K562 (cell line): ENCODE measurements at regions not wholly inside any gene's neighbourhood (a gene's known extent, or its start where the extent isn't known, plus 50 kb on each side); places are given as distances from the start of the nearest gene placed in this dataset.

Source experiments
- ATAC-seq: fragments of 200-7000 bp; cut with Tn5 transposase; 3 replicates; pipeline ENCODE4 v1.9.1; 2020; ENCODE audit warnings: moderate library complexity
- BruUV-seq: library from RNA; stranded (reverse); fragments of 400-500 nt; replicated peaks from 2 replicates; lab custom pipeline; 2021; lab: Mats Ljungman, UMichigan
- CTCF ChIA-PET: fragments of 300-600 bp; formaldehyde crosslinking; extraction: SDS; loops from one replicate; lab custom pipeline; 2021; ENCODE audit warnings: low intra/inter-chr PET ratio; lab: Yijun Ruan, JAX
- POLR2A ChIA-PET: fragments of 300-600, 350-650 bp; sonication (Branson Sonifier 250); formaldehyde crosslinking; extraction: SDS; loops from one replicate; lab custom pipeline; 2021; ENCODE audit warnings: antibody characterized with exemption, inconsistent platforms; lab: Yijun Ruan, JAX
- DNase-seq, 4 experiments: peaks; one replicate each; pipeline versions ENCODE4 v3.0.0 to v3.0.0-alpha.2; 2011 to 2018; ENCODE audit warnings: low spot score in 3 of 4, mixed read lengths in 3 of 4; ENCODE audit errors: extremely low read depth in 1 of 4
- FAIRE-seq: peaks from 2 replicates; lab custom pipeline; 2011; peaks lifted over from hg19 to GRCh38; lab: Jason Lieb, UNC
- H2AFZ ChIP-seq: 2 replicates; pipeline ENCODE4 v1.6.0; 2011; ENCODE audit warnings: low read depth, low read length, control low read depth, inconsistent platforms
- H3K27ac ChIP-seq: fragments of 200-600 bp; 3 replicates; pipeline ENCODE4 v1.8.0; 2011; ENCODE audit warnings: low read depth, mild to moderate bottlenecking, control low read depth, inconsistent platforms, low read length, moderate library complexity, mixed read lengths; ENCODE audit errors: extremely low read depth
- H3K27me3 ChIP-seq, 2 experiments: fragments of 300-600 bp in 1 of 2; 2 replicates in 1 of 2; 3 replicates in 1 of 2; pipeline versions ENCODE4 v1.6.0 to v1.8.0; 2011; ENCODE audit warnings: inconsistent platforms in 2 of 2, low read length in 2 of 2, mild to moderate bottlenecking in 1 of 2, mixed read lengths in 1 of 2, moderate library complexity in 1 of 2; ENCODE audit not compliant: control insufficient read depth in 2 of 2, insufficient read depth in 2 of 2
- H3K36me3 ChIP-seq: fragments of 300-600 bp; 3 replicates; pipeline ENCODE4 v1.8.0; 2011; ENCODE audit warnings: mild to moderate bottlenecking, low read length, inconsistent platforms; ENCODE audit not compliant: control insufficient read depth, insufficient read depth
- H3K4me1 ChIP-seq, 2 experiments: fragments of 200-600 bp in 1 of 2; replicated peaks in 1 of 2; 2 replicates in 1 of 2; 3 replicates in 1 of 2; pipeline versions ENCODE4 v1.5.1 to v1.8.0; 2011; ENCODE audit warnings: inconsistent platforms in 2 of 2, low read length in 2 of 2, mild to moderate bottlenecking in 1 of 2, mixed read lengths in 1 of 2, moderate library complexity in 1 of 2; ENCODE audit not compliant: control insufficient read depth in 2 of 2, insufficient read depth in 2 of 2
- H3K4me2 ChIP-seq: 2 replicates; pipeline ENCODE4 v1.6.1; 2011; ENCODE audit warnings: low read length, control low read depth, inconsistent platforms, mixed read lengths; ENCODE audit not compliant: insufficient read depth
- H3K4me3 ChIP-seq: fragments of 200-600 bp; sonication (generic), shearing (Covaris generic); 2 replicates; pipeline ENCODE4 v1.5.1; 2016; ENCODE audit warnings: control low read depth, inconsistent platforms
- H3K79me2 ChIP-seq: fragments of 200-600 bp; 3 replicates; pipeline ENCODE4 v1.8.0; 2011; ENCODE audit warnings: low read length, inconsistent platforms; ENCODE audit not compliant: control insufficient read depth, insufficient read depth
- H3K9ac ChIP-seq, 2 experiments: 2 replicates each; pipeline versions ENCODE4 v1.6.0 to v1.6.1; 2011; ENCODE audit warnings: low read depth in 2 of 2, low read length in 2 of 2, control low read depth in 1 of 2, inconsistent platforms in 1 of 2, mild to moderate bottlenecking in 1 of 2, mixed read lengths in 1 of 2; ENCODE audit not compliant: insufficient read depth in 1 of 2
- H3K9me1 ChIP-seq: one replicate; pipeline ENCODE4 v1.6.0; 2011; ENCODE audit warnings: inconsistent platforms, mild to moderate bottlenecking, low read length, moderate library complexity; ENCODE audit not compliant: control insufficient read depth, insufficient read depth
- H3K9me3 ChIP-seq: replicated peaks from 2 replicates; pipeline ENCODE4 v1.5.1; 2011; ENCODE audit warnings: low read depth, low read length, inconsistent platforms; ENCODE audit not compliant: control insufficient read depth, insufficient read depth
- H4K20me1 ChIP-seq: replicated peaks from 2 replicates; pipeline ENCODE4 v1.6.1; 2011; ENCODE audit warnings: low read length, inconsistent platforms, mixed read lengths; ENCODE audit not compliant: control insufficient read depth, insufficient read depth
- ATF1 ChIP-seq, 2 experiments: fragments of 450-650 bp in 1 of 2; IDR thresholded peaks; 2 replicates each; pipeline ENCODE4 v1.6.1; 2016; ENCODE audit warnings: missing compliant biosample characterization in 1 of 2, missing genetic modification characterization in 1 of 2
- ATF6 ChIP-seq: sonication (generic); formaldehyde crosslinking; IDR thresholded peaks from 2 replicates; pipeline ENCODE4 v1.4.0; 2020; ENCODE audit warnings: mild to moderate bottlenecking, missing genetic modification reagents
- CBX3 ChIP-seq, 2 experiments: IDR thresholded peaks; 1 replicate in 1 of 2; 2 replicates in 1 of 2; pipeline ENCODE4 v1.6.1; 2012; ENCODE audit warnings: inconsistent platforms in 2 of 2, low read length in 2 of 2, borderline replicate concordance in 1 of 2, control low read depth in 1 of 2
- GABPA ChIP-seq: fragments of 200-800 bp; sonication (Bioruptor generic); conservative IDR thresholded peaks from 2 replicates; pipeline ENCODE4 v1.6.1; 2016; ENCODE audit warnings: low read depth, missing genetic modification characterization, missing compliant biosample characterization
- GTF2F1 ChIP-seq: IDR thresholded peaks from 2 replicates; pipeline ENCODE4 v1.6.1; 2011; ENCODE audit warnings: low read depth, low read length, improper control_type of control experiment
- HMG20A ChIP-seq: fragments of 450-650 bp; formaldehyde crosslinking; conservative IDR thresholded peaks from 2 replicates; pipeline ENCODE4 v1.4.0; 2020; ENCODE audit warnings: mild to moderate bottlenecking, mixed read lengths
- KLF6 ChIP-seq: fragments of 250-450 bp; sonication (Bioruptor Pico); IDR thresholded peaks from 2 replicates; pipeline ENCODE4 v1.4.0; 2020; ENCODE audit warnings: mild to moderate bottlenecking, moderate library complexity, borderline replicate concordance
- NR2F6 ChIP-seq: fragments of 450-650 bp; formaldehyde crosslinking; IDR thresholded peaks from 2 replicates; pipeline ENCODE4 v1.4.0; 2020; ENCODE audit warnings: mild to moderate bottlenecking
- ZBTB7A ChIP-seq: IDR thresholded peaks from 2 replicates; pipeline ENCODE4 v1.6.1; 2011; ENCODE audit warnings: low read depth, mild to moderate bottlenecking, low read length, moderate library complexity, borderline replicate concordance; ENCODE audit not compliant: control insufficient read depth
- ZKSCAN8 ChIP-seq: fragments of 200-800 bp; sonication (Bioruptor generic); IDR thresholded peaks from 2 replicates; pipeline ENCODE4 v1.6.1; 2016; ENCODE audit warnings: missing genetic modification characterization, missing compliant biosample characterization
- ZNF311 ChIP-seq: fragments of 250-450 bp; sonication (Bioruptor Pico); IDR thresholded peaks from 2 replicates; pipeline ENCODE4 v1.4.0; 2020; ENCODE audit warnings: mild to moderate bottlenecking, moderate library complexity
- WGBS: fragments of 100-300 bp; shearing (Covaris generic); methylation state at CpG from one replicate; pipeline ENCODE4 v1.1.6; 2016; ENCODE audit warnings: low coverage, mixed read lengths; ENCODE audit not compliant: insufficient coverage; ENCODE audit errors: missing lambda C conversion rate; 5-methylcytosine and 5-hydroxymethylcytosine counted together
- in situ Hi-C: fragments of 300-500 bp; cut with MboI; formaldehyde crosslinking; loops from 4 replicates; pipeline ENCODE4 v1.15.0; 2018; ENCODE audit warnings: inconsistent platforms, mixed read lengths
- intact Hi-C: fragments of 100-400 bp; cut with micrococcal nuclease; formaldehyde crosslinking; loops from 2 replicates; pipeline ENCODE4 v1.14.2; 2022
- TF ChIP-seq, protein P1 (sequence below): sonication (generic); formaldehyde crosslinking; IDR thresholded peaks from 2 replicates; pipeline ENCODE4 v1.8.0; 2023; ENCODE audit warnings: mild to moderate bottlenecking, missing genetic modification reagents

- TF ChIP-seq CBX3 (IDR thresholded peaks at IDR 0.05; ENCODE audit: borderline replicate concordance in 1 of 2, low read length in 2 of 2): no peak
- no peak for TF ChIP-seq ZNF311 (CRISPR knock-in tag)
- TF ChIP-seq ZBTB7A: no peak
- no peak for TF ChIP-seq ATF6 (CRISPR knock-in tag)
- TF ChIP-seq KLF6 (CRISPR knock-in tag): no peak
- TF ChIP-seq ATF1 (CRISPR knock-in tag; IDR thresholded peaks at IDR 0.05): no peak
- no peak for TF ChIP-seq ATF1 (tag; IDR thresholded peaks at IDR 0.05)
These were observed 55.7 kb upstream of the ITPRID1 start (continued) for GRCh38 chr7:31458203-31458602.

GRCh38 chr7:31462636-31463035 lies 51.3 kb upstream of the ITPRID1 start:
- TF ChIP-seq ZKSCAN8 (no peak), GABPA (tag) (no peak), HMG20A (CRISPR knock-in tag) (no peak), NR2F6 (CRISPR knock-in tag) (no peak), GTF2F1 (no peak)
- TF ChIP-seq, protein P1, sequence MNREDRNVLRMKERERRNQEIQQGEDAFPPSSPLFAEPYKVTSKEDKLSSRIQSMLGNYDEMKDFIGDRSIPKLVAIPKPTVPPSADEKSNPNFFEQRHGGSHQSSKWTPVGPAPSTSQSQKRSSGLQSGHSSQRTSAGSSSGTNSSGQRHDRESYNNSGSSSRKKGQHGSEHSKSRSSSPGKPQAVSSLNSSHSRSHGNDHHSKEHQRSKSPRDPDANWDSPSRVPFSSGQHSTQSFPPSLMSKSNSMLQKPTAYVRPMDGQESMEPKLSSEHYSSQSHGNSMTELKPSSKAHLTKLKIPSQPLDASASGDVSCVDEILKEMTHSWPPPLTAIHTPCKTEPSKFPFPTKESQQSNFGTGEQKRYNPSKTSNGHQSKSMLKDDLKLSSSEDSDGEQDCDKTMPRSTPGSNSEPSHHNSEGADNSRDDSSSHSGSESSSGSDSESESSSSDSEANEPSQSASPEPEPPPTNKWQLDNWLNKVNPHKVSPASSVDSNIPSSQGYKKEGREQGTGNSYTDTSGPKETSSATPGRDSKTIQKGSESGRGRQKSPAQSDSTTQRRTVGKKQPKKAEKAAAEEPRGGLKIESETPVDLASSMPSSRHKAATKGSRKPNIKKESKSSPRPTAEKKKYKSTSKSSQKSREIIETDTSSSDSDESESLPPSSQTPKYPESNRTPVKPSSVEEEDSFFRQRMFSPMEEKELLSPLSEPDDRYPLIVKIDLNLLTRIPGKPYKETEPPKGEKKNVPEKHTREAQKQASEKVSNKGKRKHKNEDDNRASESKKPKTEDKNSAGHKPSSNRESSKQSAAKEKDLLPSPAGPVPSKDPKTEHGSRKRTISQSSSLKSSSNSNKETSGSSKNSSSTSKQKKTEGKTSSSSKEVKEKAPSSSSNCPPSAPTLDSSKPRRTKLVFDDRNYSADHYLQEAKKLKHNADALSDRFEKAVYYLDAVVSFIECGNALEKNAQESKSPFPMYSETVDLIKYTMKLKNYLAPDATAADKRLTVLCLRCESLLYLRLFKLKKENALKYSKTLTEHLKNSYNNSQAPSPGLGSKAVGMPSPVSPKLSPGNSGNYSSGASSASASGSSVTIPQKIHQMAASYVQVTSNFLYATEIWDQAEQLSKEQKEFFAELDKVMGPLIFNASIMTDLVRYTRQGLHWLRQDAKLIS: no peak
- FAIRE-seq (no peak), DNase-seq (no peak), ATAC-seq (no peak)
- no peak overlapping the region for H2AFZ ChIP-seq
- no peaks in the 10 kb centered on the region for H3K9me3 ChIP-seq
- no peaks in the 10 kb centered on the region for H3K27me3 ChIP-seq
- H3K4me2 ChIP-seq: no peak overlapping the region
- no peak overlapping the region for H3K4me3 ChIP-seq
- H3K27ac ChIP-seq: no peak overlapping the region
- in situ Hi-C loops: no loop called here
- CTCF ChIA-PET: no interaction called here
- H3K9ac ChIP-seq: no peak overlapping the region
- no peaks in the 10 kb centered on the region for H3K9me1 ChIP-seq
- H3K4me1 ChIP-seq: no peaks in the 10 kb centered on the region
- BruUV-seq: no TSS peak
- POLR2A ChIA-PET: interaction anchor here (0.6 to 1.2 kb wide), 2 partner anchors 63 to 106 kb away, joined by 3 read pairs; no protein-coding TSS in a partner anchor
- H3K36me3 ChIP-seq: no peaks in the 10 kb centered on the region
- no peaks in the 10 kb centered on the region for H4K20me1 ChIP-seq
- WGBS: 0% methylated on average over 3 of the region's 3 CpGs
- H3K79me2 ChIP-seq: no peaks in the 10 kb centered on the region
- intact Hi-C loops: no loop called here
